Urothelium cell line (cell line): ENCODE measurements at regions not wholly inside any gene's neighbourhood (a gene's known extent, or its start where the extent isn't known, plus 50 kb on each side); places are given as distances from the start of the nearest gene placed in this dataset.
A peak's percentile ranks its signal among the peaks of the same experiment; 100 is the strongest.

Experiments
- DNase-seq: peaks from one replicate; pipeline ENCODE4 v3.0.0; 2011; ENCODE audit warnings: low spot score, mixed read lengths
- FAIRE-seq: peaks from 2 replicates; lab custom pipeline; 2011; peaks lifted over from hg19 to GRCh38; lab: Jason Lieb, UNC

DNA sequence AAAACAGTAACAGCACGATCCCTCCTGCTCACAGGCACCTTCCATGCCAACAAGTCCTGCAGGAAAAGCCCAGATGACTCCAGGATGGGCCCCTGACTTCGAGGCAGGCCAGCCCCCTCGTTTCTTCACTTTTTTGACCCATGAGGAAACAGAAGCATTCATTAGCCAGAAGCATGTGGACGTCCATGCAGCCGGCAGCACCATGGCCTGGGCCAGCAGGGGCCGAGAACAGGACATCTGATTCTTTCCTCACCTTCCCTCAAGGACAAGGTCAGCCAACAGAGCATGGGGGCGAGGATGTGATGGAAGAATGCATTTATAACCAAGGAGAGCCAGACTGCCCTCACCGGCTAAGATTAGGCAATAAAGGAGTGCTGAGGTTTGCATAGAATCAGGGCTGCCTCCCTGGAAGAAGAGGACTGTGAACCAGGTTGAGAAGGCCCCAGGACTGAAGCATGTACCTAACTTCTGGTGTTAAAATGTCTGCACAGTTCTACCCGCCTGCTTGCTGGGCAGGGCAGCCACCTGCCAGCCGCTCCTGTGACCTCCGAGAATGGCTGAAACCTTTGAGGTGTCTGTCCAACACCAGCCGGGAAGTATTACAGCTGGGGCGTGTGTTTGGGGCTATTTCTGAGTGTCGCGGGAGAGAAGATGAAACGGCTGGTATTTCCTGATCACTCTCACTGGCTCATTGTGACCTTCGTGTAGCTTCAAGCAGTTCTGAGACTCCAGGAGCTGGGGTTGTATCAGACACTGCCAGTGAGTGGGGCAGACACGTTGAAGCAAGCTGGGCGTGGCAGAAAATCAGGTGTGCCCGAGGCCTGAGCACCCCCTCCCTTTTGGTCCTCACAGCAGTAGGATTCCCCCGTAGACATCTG is 94.0 kb upstream of the TNRC6C start:
- no peak for DNase-seq

DNA sequence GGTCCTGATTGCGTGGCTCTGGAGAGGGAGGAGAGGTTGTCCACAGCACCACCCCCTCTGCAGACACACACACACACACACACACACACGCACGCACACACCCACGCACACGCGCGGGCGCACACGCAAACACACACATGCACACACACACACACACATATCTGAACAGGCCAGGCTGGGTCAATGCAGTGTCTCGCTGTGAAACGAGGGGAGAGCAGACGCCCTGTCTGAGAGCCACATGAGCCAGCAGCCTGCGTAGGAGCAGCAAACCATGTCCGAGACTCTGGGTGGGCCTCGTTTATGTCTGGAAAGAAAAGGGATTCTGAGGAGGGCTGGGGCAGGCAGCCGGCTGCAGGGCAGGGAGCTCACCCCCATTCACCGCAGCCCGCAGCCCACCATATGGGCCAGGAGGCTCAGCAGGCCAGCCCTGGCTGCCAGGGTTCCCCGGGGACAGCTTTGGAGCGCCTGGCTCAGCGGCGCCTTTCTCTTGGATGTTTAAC is 93.3 kb upstream of the TNRC6C start:
- DNase-seq, result no peak

More for the DNA sequence above, 94.0 kb upstream of the TNRC6C start:
- peak; percentile 61 for FAIRE-seq

GRCh38 chr17:77865716-77866115 is 92.8 kb upstream of the TNRC6C start:
- FAIRE-seq (no peak), DNase-seq (no peak)

More for the DNA sequence above, 93.3 kb upstream of the TNRC6C start:
- FAIRE-seq, result no peak

- DNase-seq (no peak), FAIRE-seq (no peak)
These were observed 91.2 kb upstream of the TNRC6C start for GRCh38 chr17:77867308-77867781.

DNA sequence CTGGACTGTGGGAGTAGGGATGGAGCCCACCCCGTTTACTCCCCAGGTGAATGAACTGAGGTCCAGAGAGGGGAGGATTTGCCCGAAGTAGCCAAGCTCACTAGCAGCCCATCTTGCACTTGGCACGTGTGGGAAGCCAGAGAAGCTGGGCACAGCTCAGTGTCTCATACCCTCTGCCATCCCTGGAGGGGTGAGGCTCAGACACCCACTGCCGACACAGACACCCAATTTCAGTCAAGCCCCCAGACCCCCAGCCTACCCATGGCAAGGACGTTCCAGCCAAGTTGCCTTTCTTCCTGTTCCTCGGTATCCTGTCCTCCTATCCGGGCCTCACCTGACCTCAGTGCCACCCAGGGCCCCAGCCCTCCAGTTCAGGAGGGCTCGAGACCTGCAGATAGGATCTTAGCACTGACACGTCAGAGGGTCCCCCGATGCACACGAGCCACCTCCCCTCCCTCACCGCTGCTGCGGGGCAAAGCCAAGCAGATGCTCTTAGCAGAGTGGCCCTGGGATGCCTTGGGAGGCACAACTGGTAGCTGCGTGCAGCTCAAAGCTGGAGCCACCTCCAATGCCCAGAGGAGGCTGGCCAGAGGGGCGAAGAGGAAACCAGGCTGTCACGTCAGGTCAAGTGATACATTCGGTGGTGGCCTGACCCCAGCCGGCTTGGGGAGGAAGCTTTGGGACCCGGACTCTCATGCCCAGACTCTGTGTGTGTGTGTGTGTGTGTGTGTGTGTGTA is 90.4 kb upstream of the TNRC6C start:
- FAIRE-seq (no peak), DNase-seq (no peak)

DNA sequence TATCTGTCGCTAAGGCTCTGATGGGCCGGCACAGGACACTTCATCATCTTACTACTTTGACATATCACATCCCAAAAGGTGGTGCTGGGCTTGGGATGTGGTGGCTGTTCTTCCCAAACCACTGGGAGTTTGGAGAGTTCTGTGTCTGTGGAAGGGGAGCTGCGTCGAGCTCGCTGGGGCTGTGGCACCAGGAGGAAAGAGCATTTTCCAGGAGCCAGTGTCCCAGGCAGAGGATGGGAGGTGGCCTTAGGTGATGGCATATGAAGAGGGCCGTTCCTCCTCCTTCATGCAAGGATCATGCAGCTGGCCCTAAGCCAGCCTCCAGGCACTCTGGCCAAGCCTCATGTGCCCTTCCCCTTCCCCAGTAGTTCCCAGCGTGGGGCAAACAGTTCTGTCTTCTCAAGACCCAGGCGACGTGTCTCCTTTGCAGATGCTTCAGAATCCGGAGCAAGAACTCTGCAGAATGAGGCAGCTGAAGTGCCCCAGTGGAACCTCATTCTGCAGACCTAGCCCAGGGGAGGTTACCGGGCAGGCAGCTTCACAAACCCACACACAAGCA is 89.4 kb upstream of the TNRC6C start:
- FAIRE-seq, result peak; percentile 75
- DNase-seq, result no peak

- DNase-seq, result no peak
- no peak for FAIRE-seq
These were observed 88.8 kb upstream of the TNRC6C start for GRCh38 chr17:77869665-77870132.

DNA sequence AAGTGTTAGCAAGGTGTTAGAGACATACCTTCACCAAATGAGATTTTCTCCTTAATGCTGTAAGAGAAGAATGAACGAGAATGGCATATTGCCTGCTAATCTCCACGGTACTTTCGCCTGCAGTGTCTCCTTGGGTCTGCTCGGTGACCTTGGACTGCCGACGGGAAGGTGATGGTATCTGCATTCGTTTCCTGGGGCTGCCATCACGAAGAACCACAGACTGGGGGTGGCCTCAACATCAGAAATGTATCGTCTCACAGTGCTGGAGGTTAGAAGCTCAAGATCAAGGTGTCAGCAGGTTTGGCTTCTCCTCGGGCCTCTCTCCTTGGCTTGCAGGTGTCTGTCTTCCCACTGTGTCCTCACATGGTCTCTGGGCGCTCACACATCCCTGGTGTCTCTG is 86.3 kb upstream of the TNRC6C start:
- no peak for DNase-seq
- FAIRE-seq, result no peak

DNA sequence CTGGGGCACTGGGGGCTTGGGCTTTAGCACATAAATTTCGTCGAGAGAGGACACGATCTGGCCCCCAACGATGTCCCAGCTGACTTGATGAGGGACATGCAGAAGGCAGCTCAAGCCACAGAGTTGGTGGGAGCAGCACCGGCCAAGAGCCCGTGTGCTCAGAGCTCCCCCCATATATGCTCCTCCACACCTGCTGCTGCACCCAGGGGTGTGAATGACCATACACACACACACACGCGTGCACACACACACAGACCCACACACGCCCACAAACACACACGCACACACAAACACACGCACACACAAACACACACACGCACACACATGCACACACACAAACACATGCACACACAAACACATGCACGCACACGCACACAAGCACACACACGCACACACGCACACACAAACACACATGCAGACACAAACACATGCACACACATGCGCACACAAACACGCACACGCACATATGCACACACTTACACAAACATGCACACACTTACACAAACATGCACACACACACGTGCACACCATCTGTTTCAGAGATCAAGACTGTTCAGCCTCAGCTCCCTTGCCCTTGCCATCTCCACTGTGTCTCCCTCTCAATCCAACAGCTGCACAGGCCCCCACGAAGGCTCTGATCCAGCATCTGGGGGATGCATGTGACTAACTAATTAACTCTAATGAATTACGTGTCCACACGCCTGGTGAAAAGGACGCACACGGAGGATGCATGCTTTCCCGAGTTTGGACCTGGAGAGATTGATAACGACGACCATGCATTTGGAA is 85.6 kb upstream of the TNRC6C start:
- DNase-seq, result no peak
- FAIRE-seq, result peak; percentile 98

GRCh38 chr17:77873500-77874302 is 84.8 kb upstream of the TNRC6C start:
- no peak for DNase-seq
- FAIRE-seq, result no peak

- FAIRE-seq, result no peak
- no peak for DNase-seq
These were observed 84.0 kb upstream of the TNRC6C start for GRCh38 chr17:77874303-77875050.

DNA sequence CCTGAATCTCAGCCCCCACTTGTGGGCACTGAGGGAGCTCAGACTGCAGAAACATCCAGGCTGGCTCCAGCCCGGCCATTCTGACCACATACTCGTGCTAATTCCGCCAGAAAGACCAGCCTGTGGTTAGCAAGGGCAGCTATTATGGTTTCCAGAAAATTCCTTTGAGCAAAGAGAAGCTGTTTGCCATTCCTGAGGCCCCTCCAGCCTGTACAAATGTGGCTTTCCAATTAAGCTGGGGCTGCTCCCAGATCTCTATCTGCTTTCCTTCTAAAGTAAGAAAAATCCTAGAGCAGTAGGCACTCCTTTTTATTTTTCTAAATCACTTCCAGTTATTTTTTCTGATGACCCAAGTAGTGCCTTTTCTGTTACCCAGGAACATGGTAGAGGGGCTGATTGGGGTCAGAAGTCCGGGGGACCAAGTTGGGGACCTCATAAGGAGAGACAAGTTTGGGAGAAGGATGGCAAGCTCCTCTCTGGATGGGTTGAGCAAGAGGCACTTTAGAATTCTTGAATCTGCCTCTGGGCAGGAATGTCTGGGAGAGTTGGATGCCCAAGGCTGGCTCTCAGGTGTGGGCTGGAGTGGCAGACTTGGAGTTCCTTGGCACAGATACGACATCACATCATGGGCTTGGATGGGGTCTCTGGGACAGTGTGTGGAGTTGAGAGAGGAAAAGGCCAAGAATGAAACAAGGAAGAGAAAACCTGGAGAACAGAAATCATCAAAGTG is 83.3 kb upstream of the TNRC6C start:
- no peak for FAIRE-seq
- DNase-seq, result no peak

DNA sequence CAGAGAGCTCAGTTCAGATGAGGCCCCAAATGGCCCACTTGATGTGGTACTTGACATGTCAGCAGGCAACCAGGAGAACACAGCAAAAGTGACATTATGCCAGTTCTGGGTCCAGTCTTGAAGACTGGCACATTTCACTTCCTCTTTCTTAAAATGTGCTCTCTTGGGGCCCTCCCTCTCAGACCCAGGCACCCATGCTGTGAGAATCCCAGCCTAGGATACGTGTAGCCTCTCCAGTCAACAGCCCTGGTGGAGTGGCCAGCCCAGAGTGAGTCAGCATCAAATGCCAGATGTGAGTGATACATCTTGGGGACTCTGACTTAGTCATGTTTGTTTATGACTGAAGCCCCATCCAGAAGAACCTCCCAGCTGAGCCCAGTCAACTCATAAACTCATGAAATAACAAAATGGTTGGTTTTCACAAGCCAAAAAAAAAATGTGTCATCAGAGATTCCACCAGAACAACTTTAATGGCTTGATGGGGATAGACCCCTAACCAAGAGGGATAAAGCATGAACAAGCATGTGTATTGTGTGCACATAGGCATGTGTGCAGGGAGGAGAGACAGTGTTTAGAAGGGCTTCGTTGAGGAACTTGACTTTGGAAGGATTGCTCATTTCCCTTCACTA is 82.5 kb upstream of the TNRC6C start:
- FAIRE-seq (peak; percentile 32), DNase-seq (no peak)

GRCh38 chr17:77877036-77877435 is 81.5 kb upstream of the TNRC6C start:
- FAIRE-seq, result no peak
- no peak for DNase-seq

GRCh38 chr17:77877646-77878355 is 80.7 kb upstream of the TNRC6C start:
- FAIRE-seq (no peak), DNase-seq (no peak)

DNA sequence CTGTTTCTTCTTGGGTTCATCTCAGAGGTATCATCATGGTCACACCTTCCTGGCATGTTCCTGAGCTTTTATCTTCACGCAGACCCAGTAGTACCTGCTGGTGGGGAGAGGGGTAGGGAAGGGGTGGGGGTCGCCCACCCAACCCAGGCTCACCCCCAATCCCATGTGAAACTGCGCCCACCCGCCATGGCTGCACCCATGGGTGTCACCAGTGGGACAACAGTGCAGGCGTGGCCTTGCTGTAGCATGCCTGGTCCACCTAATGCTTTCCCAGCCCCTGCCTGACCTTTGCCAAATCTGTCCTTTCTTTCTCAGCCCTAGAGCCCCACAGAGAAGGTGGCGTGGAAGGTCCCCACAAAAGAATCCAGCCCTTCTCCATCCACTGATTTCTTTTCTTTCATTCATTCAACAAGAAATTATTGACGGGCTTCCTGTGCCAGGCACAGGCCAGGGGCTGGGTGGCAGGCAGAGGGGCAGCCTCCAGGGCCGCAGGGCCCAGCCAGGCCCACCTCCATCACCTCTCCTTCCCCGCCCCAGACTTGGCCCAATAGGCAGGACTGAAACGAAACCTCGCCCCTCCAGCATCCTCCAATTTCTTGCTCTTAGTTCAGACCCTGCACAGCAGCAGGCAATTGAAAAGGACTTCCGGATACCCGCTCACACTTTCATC is 79.1 kb upstream of the TNRC6C start:
- no peak for FAIRE-seq

GRCh38 chr17:77879896-77880280 is 78.6 kb upstream of the TNRC6C start:
- FAIRE-seq, result no peak
- no peak for DNase-seq

More for the DNA sequence above, 79.1 kb upstream of the TNRC6C start:
- no peak for DNase-seq
